Stimulated activated CD8-positive, alpha-beta memory T cell treated with anti-CD3 and anti-CD28 coated beads, Interleukin-7, amount 100 ng/mL, for 4 hours (primary cell): ENCODE measurements at regions not wholly inside any gene's neighbourhood (a gene's known extent, or its start where the extent isn't known, plus 50 kb on each side); places are given as distances from the start of the nearest gene placed in this dataset.
"Not testable (repeated sequence)": the region's sequence is repeated elsewhere in the genome, so short reads cannot be mapped to it uniquely, and the experiment has no call there.

Source experiments
- DNase-seq, 2 donors: peaks; one replicate each; pipeline ENCODE4 v3.0.0-alpha.2; 2020; ENCODE audit warnings: low read depth in 2 of 2

DNA sequence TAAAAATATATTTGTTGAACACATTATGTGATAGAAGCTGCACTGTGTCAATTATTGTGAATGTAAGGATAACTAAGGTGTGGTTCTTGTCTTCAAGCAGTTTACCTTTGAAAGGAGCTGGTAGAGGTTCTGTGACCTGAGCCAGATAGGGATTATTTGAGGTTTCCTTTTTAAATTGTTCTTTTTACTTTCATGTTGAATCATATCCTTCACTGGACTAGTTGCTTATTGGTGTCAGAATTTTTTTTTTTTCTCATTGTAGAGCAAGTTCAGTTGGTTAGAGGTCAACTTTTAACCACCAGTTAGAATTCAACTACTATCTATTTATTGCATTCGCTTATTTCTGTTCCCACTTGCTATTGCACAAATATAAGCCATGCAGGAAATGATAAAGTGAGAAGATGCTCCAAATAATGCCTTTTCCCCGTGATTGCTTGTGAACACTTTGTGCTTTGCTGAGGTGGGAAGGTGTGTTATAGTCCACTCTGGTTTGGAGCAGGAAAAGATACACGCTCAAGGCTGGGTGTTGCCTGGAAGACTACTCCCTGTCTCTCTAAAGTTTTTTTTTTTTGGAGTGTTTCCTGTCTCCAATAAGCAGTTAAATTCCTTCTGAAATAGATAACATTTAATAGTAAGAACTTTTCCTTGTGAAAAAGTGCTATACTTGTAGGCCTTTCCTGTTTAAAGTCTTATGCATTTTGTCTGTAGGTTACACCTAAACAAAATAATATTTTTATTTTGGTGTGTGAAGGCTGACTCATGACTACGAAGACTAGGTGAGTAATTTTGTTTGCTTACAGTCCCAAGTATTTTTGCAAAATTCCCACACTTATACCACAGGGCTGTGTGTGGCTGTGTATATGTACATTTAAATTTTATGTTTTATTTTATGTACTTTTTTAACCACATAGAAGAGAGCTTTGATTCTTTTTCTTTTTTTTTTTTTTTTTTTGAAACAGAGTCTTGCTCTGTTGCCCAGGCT, 83.8 kb upstream of the LCORL start:
- no peak for DNase-seq

GRCh38 chr4:18103876-18104605, 82.5 kb upstream of the LCORL start:
- no peak for DNase-seq

- DNase-seq, result no peak
Measured at GRCh38 chr4:18100657-18101056, 79.1 kb upstream of the LCORL start.

- not testable (repeated sequence) for DNase-seq
Measured at GRCh38 chr4:18090447-18090846, 68.9 kb upstream of the LCORL start.

- no peak for DNase-seq
Measured at GRCh38 chr4:18082236-18082635, 60.7 kb upstream of the LCORL start.

DNA sequence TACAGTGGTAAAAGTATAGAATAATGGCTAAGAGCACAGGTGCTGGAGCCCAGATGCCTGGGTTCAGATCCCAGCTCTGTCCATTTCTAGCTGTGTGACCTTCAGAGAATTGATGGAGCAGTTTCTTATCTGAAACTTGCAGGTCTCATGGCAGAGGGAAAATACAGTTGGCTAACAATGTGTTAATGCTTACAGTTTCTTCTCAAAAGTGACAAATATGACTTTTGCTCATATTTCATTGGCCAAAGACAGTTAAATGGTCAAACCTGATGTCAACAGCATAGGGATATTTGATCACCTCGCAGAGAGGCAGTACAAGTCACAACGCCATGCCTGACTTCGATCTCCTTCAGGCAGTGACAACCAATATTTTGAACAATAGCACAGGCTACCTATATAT, 60.2 kb upstream of the LCORL start:
- DNase-seq, result no peak

- DNase-seq, result no peak
Measured at GRCh38 chr4:18077808-18078207, 56.3 kb upstream of the LCORL start.

DNA sequence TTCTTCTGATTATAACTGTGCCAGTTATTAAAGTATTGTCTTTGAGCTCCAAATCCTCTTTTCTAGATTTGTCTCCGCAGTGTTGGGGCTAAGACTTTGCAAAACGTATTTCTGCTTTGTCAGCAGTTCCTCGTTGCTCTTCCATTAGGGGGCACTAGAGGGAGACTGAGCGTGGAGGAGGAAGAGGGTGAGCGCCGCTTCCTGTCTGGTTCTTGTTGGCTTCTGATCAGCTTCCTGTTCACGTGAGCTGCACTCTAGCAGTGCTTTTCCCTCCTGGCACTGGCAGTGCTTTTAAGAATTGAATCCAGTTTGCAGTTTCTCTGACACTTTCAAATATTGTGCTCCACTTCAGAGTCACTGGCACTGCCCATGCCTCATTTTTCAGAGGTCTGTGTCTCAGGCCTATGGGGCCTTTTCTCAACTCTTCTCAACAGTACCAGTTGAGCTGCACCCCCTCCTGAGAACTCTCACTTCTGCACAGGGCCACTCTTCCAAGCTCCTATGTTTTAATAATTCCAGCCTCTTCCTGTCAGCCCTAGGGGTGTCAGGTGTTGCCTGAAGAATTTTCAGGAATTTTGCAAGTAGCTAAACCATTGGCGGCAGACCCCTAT, 54.4 kb upstream of the LCORL start:
- DNase-seq, result no peak

- no peak for DNase-seq
Measured at GRCh38 chr4:18071894-18072293, 50.3 kb upstream of the LCORL start.
